ENCODE measurements at regions not wholly inside any gene's neighbourhood (a gene's known extent, or its start where the extent isn't known, plus 50 kb on each side); places are given as distances from the start of the nearest gene placed in this dataset.

- H3K27me3 ChIP-seq (ENCODE audit: low read depth, low read length), result no peaks in the 10 kb centered on the region
- no peak overlapping the region for H3K4me2 ChIP-seq (ENCODE audit: low read length)
- no peaks in the 10 kb centered on the region for H3K4me1 ChIP-seq (ENCODE audit: low read length)
- no peak overlapping the region for H2AFZ ChIP-seq (ENCODE audit: low read depth, low read length)
- H4K20me1 ChIP-seq (ENCODE audit: insufficient read depth, low read length), result no peaks in the 10 kb centered on the region
- H3K9me3 ChIP-seq (ENCODE audit: insufficient read depth, low read length), result peaks cover 4% of the 10 kb centered on the region; the same call in 1 of the 2 replicates
- H3K36me3 ChIP-seq (replicated peaks; ENCODE audit: low read depth, low read length), result no peaks in the 10 kb centered on the region
- no peaks in the 10 kb centered on the region for H3K79me2 ChIP-seq (ENCODE audit: low read length)
- TF ChIP-seq EZH2phosphoT487 (IDR thresholded peaks at IDR 0.05; ENCODE audit: low read depth), result no peak
- TF ChIP-seq CTCF (IDR thresholded peaks at IDR 0.05; ENCODE audit: low read depth, low read length), result no peak
- no peak overlapping the region for H3K9ac ChIP-seq (ENCODE audit: low read length)
- no peak overlapping the region for H3K27ac ChIP-seq (ENCODE audit: low read length)
- H3K4me3 ChIP-seq (ENCODE audit: low read length), result no peak overlapping the region
Measured at GRCh38 chr18:78894033-78894305, 85.6 kb upstream of the SALL3 start.

DNA sequence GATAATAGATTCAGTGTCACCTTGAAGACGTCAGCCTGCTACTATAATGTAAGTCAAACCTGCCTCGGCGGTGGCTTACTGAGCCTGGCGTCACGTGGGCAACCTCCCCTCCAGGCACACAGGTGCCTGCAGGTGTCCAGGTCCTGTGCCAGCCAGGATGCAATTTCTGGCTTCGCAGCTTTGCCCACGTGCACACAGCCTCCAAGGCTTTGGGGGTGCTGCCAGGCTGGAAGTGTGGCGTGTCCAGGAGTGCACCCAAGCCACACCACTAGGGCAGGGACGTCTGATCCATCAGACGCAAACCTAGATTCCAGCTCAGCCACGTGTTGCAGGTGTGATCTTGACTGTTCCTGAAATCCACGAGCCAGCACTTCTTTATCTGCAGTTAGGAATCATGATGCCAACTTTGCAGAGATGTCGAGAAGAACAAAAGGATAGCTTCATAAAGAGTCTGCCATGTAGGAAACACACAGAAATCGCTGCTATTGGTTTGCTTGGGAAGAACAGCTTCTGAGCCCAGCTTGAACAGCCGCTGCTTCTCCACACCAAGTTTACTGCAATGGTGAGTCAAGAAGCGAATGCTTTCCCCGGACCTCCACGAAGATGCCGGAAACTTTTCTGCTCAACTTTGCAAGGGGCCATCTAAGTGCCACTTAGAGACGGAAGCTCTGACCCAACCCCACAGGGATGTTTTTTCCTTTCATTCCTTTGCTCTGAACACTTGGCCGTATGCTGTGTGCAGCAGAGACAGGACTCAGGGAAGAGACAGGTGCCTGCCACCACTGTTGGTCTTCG lies 84.2 kb upstream of the SALL3 start:
- no peak for TF ChIP-seq CTCF (IDR thresholded peaks at IDR 0.05; ENCODE audit: low read depth, low read length)
- TF ChIP-seq EZH2phosphoT487 (IDR thresholded peaks at IDR 0.05; ENCODE audit: low read depth), result no peak
- Histone ChIP-seq H3K4me3 (ENCODE audit: low read length) (no peak overlapping the region), H3K27me3 (ENCODE audit: low read depth, low read length) (no peaks in the 10 kb centered on the region), H3K9me3 (ENCODE audit: insufficient read depth, low read length) (no peaks in the 10 kb centered on the region), H3K9ac (ENCODE audit: low read length) (no peak overlapping the region), H2AFZ (ENCODE audit: low read depth, low read length) (no peak overlapping the region), H3K36me3 (replicated peaks; ENCODE audit: low read depth, low read length) (no peaks in the 10 kb centered on the region), H4K20me1 (ENCODE audit: insufficient read depth, low read length) (no peaks in the 10 kb centered on the region), H3K79me2 (ENCODE audit: low read length) (no peaks in the 10 kb centered on the region), H3K27ac (ENCODE audit: low read length) (no peak overlapping the region), H3K4me1 (ENCODE audit: low read length) (no peaks in the 10 kb centered on the region), H3K4me2 (ENCODE audit: low read length) (no peak overlapping the region)

DNA sequence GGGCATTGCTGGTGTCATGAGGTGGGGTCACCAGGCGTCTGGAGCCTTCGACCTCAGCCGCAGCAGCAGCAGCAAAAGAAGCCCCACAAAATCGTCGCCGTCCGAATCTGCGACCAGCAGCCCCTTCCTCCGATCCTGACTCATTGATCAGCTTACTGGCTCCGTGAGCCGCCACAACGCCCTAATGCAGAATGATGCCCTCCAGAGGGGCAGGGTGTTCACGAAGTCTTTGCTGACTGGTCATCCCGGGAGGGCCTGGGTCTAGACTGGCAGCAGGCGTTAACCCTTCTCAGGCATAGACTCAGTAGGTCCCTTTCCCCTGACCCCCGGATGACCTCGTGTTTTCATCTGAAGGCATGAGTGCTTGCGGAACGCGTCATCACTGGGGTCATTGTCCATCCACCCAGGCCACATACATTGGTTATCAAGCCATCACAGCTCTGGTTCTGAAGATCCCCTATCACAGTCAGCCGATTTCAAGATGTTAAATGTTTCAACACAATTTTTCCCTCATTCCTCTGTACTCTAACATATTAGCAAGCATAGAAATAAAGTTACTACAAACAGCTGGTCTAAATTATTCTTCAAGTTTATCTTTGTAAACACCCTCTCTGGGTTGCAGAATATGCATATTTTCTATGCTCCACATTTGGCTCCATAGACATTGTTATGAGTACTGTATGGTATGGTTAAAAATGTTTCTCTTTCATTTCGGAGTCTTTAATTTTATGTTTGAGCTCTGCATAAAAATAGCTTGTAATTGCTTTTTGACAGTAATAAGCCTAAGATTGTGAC lies 83.3 kb upstream of the SALL3 start:
- Histone ChIP-seq H3K27me3 (ENCODE audit: low read depth, low read length) (no peaks in the 10 kb centered on the region), H3K4me1 (ENCODE audit: low read length) (no peaks in the 10 kb centered on the region)

More for the DNA sequence above, 83.3 kb upstream of the SALL3 start:
- H3K9me3 ChIP-seq (ENCODE audit: insufficient read depth, low read length), result no peaks in the 10 kb centered on the region
- H2AFZ ChIP-seq (ENCODE audit: low read depth, low read length), result no peak overlapping the region
- H3K36me3 ChIP-seq (replicated peaks; ENCODE audit: low read depth, low read length), result no peaks in the 10 kb centered on the region
- H3K79me2 ChIP-seq (ENCODE audit: low read length), result no peaks in the 10 kb centered on the region
- TF ChIP-seq CTCF (IDR thresholded peaks at IDR 0.05; ENCODE audit: low read depth, low read length) (no peak), EZH2phosphoT487 (IDR thresholded peaks at IDR 0.05; ENCODE audit: low read depth) (no peak)
- no peak overlapping the region for H3K27ac ChIP-seq (ENCODE audit: low read length)
- no peak overlapping the region for H3K9ac ChIP-seq (ENCODE audit: low read length)
- H3K4me2 ChIP-seq (ENCODE audit: low read length), result no peak overlapping the region
- no peak overlapping the region for H3K4me3 ChIP-seq (ENCODE audit: low read length)
- no peaks in the 10 kb centered on the region for H4K20me1 ChIP-seq (ENCODE audit: insufficient read depth, low read length)
